GM23248 (cell line): ENCODE measurements at regions not wholly inside any gene's neighbourhood (a gene's known extent, or its start where the extent isn't known, plus 50 kb on each side); places are given as distances from the start of the nearest gene placed in this dataset.

Experiments
- EZH2 ChIP-seq: fragments of 200-600 bp; sonication (generic); IDR thresholded peaks from 2 replicates; pipeline ENCODE4 v1.6.1; 2018; ENCODE audit warnings: antibody characterized with exemption, mild to moderate bottlenecking; ENCODE audit not compliant: insufficient read depth, poor library complexity, severe bottlenecking
- EZH2phosphoT487 ChIP-seq: fragments of 200-600 bp; sonication (generic); IDR thresholded peaks from 2 replicates; pipeline ENCODE4 v1.6.1; 2018; ENCODE audit warnings: antibody characterized with exemption, moderate library complexity, mild to moderate bottlenecking, low read depth; ENCODE audit not compliant: insufficient read depth

- no peak for TF ChIP-seq EZH2phosphoT487
- no peak for TF ChIP-seq EZH2
These were observed 1057.3 kb downstream of the ADGRL2 start for GRCh38 chr1:82858031-82858430.
